ENCODE measurements at regions not wholly inside any gene's neighbourhood (a gene's known extent, or its start where the extent isn't known, plus 50 kb on each side); places are given as distances from the start of the nearest gene placed in this dataset.

DNA sequence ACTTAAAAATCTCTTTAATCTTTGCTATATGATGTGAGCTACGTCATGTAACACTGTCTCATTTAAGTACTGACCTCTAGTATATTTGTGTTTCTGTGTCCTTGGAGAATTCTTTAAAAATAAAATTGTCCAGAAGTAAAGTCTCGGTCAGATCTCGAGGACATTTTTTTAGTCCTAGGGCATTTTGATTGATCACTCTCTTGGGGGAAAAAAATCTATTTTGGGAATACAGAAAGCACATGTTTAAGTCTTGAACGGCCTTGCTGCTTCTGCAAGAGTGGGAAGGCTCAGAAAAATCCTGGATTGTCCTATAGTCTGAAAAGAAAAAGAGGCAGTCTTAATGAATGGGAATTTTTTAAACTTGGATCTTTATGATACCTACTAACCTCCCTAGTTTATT is 234.3 kb downstream of the UTRN start:
- H3K27me3 ChIP-seq (replicated peaks in 1 of 4; ENCODE audit: control extremely low read depth in 1 of 4, control insufficient read depth in 3 of 4, insufficient read depth in 4 of 4, low read length in 3 of 4) = no peaks in the 10 kb centered on the region
- H3K27ac ChIP-seq (ENCODE audit: low read length in 2 of 2) = no peak overlapping the region
- ChIA-PET POLR2A (no interaction called here), CTCF (no interaction called here)
- no peak overlapping the region for H2AFZ ChIP-seq (ENCODE audit: insufficient read depth, low read depth, low read length, poor library complexity, severe bottlenecking)
- Mint-ChIP-seq H3K9me3 (ENCODE audit: insufficient read depth) (no peaks in the 10 kb centered on the region), H3K27me3 (no peaks in the 10 kb centered on the region), H3K27ac (no peak overlapping the region), H3K4me1 (no peaks in the 10 kb centered on the region), H3K4me3 (no peak overlapping the region)
- 100% methylated on average over 2 of the region's 4 CpGs for WGBS (ENCODE audit: insufficient coverage)
- ATAC-seq (ENCODE audit: low read depth) = no peak
- DNase-seq = no peak
- peaks cover 14 to 79% of the 10 kb centered on the region in 2 experiments for H3K36me3 ChIP-seq (replicated peaks in 1 of 2; ENCODE audit: control extremely low read depth in 1 of 2, control insufficient read depth in 1 of 2, extremely low read depth in 1 of 2, insufficient read depth in 2 of 2, low read length in 1 of 2)
- no peaks in the 10 kb centered on the region for H4K20me1 ChIP-seq (ENCODE audit: control insufficient read depth, insufficient read depth, low read length, poor library complexity, severe bottlenecking)
- H3K9ac ChIP-seq (ENCODE audit: low read length) = no peak overlapping the region
- intact Hi-C loops (cut with micrococcal nuclease) = no loop called here
- H3K4me3 ChIP-seq (ENCODE audit: control extremely low read depth in 1 of 5, extremely low read depth in 1 of 5, insufficient read depth in 1 of 5, low read depth in 2 of 5, low read length in 4 of 5) = no peak overlapping the region
- no peak for TF ChIP-seq EZH2 (IDR thresholded peaks at IDR 0.05; ENCODE audit: borderline replicate concordance, insufficient read depth, low read depth, low read length, poor library complexity, severe bottlenecking)
- TF ChIP-seq, protein P1, sequence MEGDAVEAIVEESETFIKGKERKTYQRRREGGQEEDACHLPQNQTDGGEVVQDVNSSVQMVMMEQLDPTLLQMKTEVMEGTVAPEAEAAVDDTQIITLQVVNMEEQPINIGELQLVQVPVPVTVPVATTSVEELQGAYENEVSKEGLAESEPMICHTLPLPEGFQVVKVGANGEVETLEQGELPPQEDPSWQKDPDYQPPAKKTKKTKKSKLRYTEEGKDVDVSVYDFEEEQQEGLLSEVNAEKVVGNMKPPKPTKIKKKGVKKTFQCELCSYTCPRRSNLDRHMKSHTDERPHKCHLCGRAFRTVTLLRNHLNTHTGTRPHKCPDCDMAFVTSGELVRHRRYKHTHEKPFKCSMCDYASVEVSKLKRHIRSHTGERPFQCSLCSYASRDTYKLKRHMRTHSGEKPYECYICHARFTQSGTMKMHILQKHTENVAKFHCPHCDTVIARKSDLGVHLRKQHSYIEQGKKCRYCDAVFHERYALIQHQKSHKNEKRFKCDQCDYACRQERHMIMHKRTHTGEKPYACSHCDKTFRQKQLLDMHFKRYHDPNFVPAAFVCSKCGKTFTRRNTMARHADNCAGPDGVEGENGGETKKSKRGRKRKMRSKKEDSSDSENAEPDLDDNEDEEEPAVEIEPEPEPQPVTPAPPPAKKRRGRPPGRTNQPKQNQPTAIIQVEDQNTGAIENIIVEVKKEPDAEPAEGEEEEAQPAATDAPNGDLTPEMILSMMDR (IDR thresholded peaks at IDR 0.05) = no peak
- H3K4me1 ChIP-seq (ENCODE audit: control insufficient read depth in 2 of 2, insufficient read depth in 2 of 2, low read length in 2 of 2) = no peaks in the 10 kb centered on the region
- no peaks in the 10 kb centered on the region for H3K79me2 ChIP-seq (ENCODE audit: control insufficient read depth, insufficient read depth, low read length)
- H3K4me2 ChIP-seq (replicated peaks; ENCODE audit: low read depth, low read length, poor library complexity, severe bottlenecking) = no peak overlapping the region
- H3K9me3 ChIP-seq (ENCODE audit: control extremely low read depth in 1 of 3, control insufficient read depth in 2 of 3, insufficient read depth in 1 of 3, low read length in 2 of 3) = no peaks in the 10 kb centered on the region

DNA sequence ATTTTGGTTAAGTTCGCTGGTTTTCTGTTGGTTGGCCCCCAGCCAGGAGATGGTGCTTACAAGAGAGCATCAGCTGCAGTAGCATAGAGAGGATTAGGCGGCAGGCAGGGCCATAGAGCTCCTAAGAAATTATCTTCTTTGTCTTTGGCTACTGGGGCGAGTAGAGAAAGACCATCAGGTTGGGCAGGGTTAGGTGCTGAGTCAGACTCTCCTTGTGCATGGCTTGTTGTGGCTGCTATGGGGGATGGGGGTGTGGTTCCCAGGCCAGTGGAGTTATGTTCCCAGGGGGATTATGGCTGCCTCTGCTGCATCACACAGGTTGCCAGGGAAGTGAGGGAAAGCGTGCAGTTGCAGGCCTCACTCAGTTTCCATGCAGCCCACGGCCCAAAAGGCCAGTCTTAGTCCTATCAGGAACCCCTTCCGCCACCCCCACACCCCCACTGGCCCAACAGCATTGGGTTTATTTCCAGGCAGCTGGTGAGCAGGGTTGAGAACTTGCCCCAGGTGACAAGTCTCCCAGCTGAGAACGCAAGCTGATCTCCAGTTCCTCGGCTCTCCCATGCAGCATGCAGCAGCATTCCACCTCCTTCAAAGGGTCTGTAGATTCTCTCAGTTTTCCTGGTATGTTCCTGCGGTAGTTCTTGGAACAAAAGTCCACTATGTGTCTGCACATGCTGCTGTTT is 243.7 kb downstream of the UTRN start:
- Histone ChIP-seq H3K36me3 (replicated peaks in 1 of 2; ENCODE audit: control extremely low read depth in 1 of 2, control insufficient read depth in 1 of 2, extremely low read depth in 1 of 2, insufficient read depth in 2 of 2, low read length in 1 of 2) (peaks cover 7 to 78% of the 10 kb centered on the region in 2 experiments), H3K4me3 (ENCODE audit: control extremely low read depth in 1 of 5, extremely low read depth in 1 of 5, insufficient read depth in 1 of 5, low read depth in 2 of 5, low read length in 4 of 5) (no peak overlapping the region), H3K9ac (ENCODE audit: low read length) (no peak overlapping the region), H2AFZ (ENCODE audit: insufficient read depth, low read depth, low read length, poor library complexity, severe bottlenecking) (no peak overlapping the region), H3K4me2 (replicated peaks; ENCODE audit: low read depth, low read length, poor library complexity, severe bottlenecking) (no peak overlapping the region), H4K20me1 (ENCODE audit: control insufficient read depth, insufficient read depth, low read length, poor library complexity, severe bottlenecking) (peaks cover 11% of the 10 kb centered on the region), H3K9me3 (ENCODE audit: control extremely low read depth in 1 of 3, control insufficient read depth in 2 of 3, insufficient read depth in 1 of 3, low read length in 2 of 3) (no peaks in the 10 kb centered on the region), H3K27me3 (replicated peaks in 1 of 4; ENCODE audit: control extremely low read depth in 1 of 4, control insufficient read depth in 3 of 4, insufficient read depth in 4 of 4, low read length in 3 of 4) (no peaks in the 10 kb centered on the region), H3K27ac (ENCODE audit: low read length in 2 of 2) (no peak overlapping the region), H3K4me1 (ENCODE audit: control insufficient read depth in 2 of 2, insufficient read depth in 2 of 2, low read length in 2 of 2) (no peaks in the 10 kb centered on the region), H3K79me2 (ENCODE audit: control insufficient read depth, insufficient read depth, low read length) (no peaks in the 10 kb centered on the region)
- intact Hi-C loops (cut with micrococcal nuclease) = no loop called here
- Mint-ChIP-seq H3K27me3 (no peaks in the 10 kb centered on the region), H3K4me3 (no peak overlapping the region), H3K9me3 (ENCODE audit: insufficient read depth) (no peaks in the 10 kb centered on the region), H3K4me1 (no peaks in the 10 kb centered on the region), H3K27ac (no peak overlapping the region)
- CTCF ChIA-PET = no interaction called here
- ATAC-seq (ENCODE audit: low read depth) = no peak
- DNase-seq = no peak
- TF ChIP-seq EZH2 (IDR thresholded peaks at IDR 0.05; ENCODE audit: borderline replicate concordance, insufficient read depth, low read depth, low read length, poor library complexity, severe bottlenecking) = no peak
- TF ChIP-seq, protein P1 (IDR thresholded peaks at IDR 0.05) = no peak
- WGBS (ENCODE audit: insufficient coverage) = 86% methylated on average over 8 of the region's 9 CpGs
- POLR2A ChIA-PET = no interaction called here
